Karpas-422 (cell line): ENCODE measurements at regions not wholly inside any gene's neighbourhood (a gene's known extent, or its start where the extent isn't known, plus 50 kb on each side); places are given as distances from the start of the nearest gene placed in this dataset.
"Not testable (repeated sequence)": the region's sequence is repeated elsewhere in the genome, so short reads cannot be mapped to it uniquely, and the experiment has no call there.

Source experiments
- DNase-seq: peaks from one replicate; pipeline ENCODE4 v3.0.0-alpha.2; 2015
- H2AFZ ChIP-seq: fragments of 200-600 bp; sonication (generic); 2 replicates; pipeline ENCODE4 v1.6.1; 2014; ENCODE audit warnings: antibody characterized with exemption, low read length, mixed read lengths
- H3K27ac ChIP-seq: fragments of 200-600 bp; sonication (generic); 2 replicates; pipeline ENCODE4 v1.5.1; 2014; ENCODE audit warnings: mild to moderate bottlenecking, low read length, moderate library complexity
- H3K27me3 ChIP-seq: fragments of 200-600 bp; sonication (generic); 2 replicates; pipeline ENCODE4 v1.6.1; 2014; ENCODE audit warnings: low read length, mixed read lengths
- H3K36me3 ChIP-seq: fragments of 200-600 bp; sonication (generic); 2 replicates; pipeline ENCODE4 v1.6.1; 2014; ENCODE audit warnings: low read length, mixed read lengths; ENCODE audit not compliant: insufficient read depth
- H3K4me1 ChIP-seq: fragments of 200-600 bp; sonication (generic); 2 replicates; pipeline ENCODE4 v1.6.1; 2014; ENCODE audit warnings: mild to moderate bottlenecking, low read length, mixed read lengths
- H3K4me2 ChIP-seq: fragments of 200-600 bp; sonication (generic); 2 replicates; pipeline ENCODE4 v1.6.1; 2014; ENCODE audit warnings: low read length, low read depth, mild to moderate bottlenecking; ENCODE audit not compliant: poor library complexity, severe bottlenecking
- H3K4me3 ChIP-seq: fragments of 200-600 bp; sonication (generic); 2 replicates; pipeline ENCODE4 v1.5.1; 2014; ENCODE audit warnings: mild to moderate bottlenecking, antibody characterized with exemption, low read length, mixed read lengths
- H3K79me2 ChIP-seq: fragments of 200-600 bp; sonication (generic); 2 replicates; pipeline ENCODE4 v1.6.1; 2014; ENCODE audit warnings: mild to moderate bottlenecking, low read length, mixed read lengths
- H3K9ac ChIP-seq: fragments of 200-600 bp; sonication (generic); 2 replicates; pipeline ENCODE4 v1.6.0; 2014; ENCODE audit warnings: low read length
- H3K9me2 ChIP-seq: fragments of 200-600 bp; sonication (generic), shearing (Covaris generic); replicated peaks from 2 replicates; pipeline ENCODE4 v1.6.0; 2014; ENCODE audit warnings: mild to moderate bottlenecking, low read length, moderate library complexity; ENCODE audit not compliant: insufficient read depth
- H3K9me3 ChIP-seq: fragments of 300-700, 200-600 bp; sonication (generic); 2 replicates; pipeline ENCODE4 v1.6.1; 2014; ENCODE audit warnings: low read length, mixed read lengths
- H4K20me1 ChIP-seq: fragments of 200-600 bp; sonication (generic); 2 replicates; pipeline ENCODE4 v1.6.1; 2014; ENCODE audit warnings: mild to moderate bottlenecking, antibody characterized with exemption, low read length, low read depth; ENCODE audit not compliant: insufficient read depth

GRCh38 chr14:37746140-37746832 lies 150.9 kb downstream of the TTC6 start:
- Histone ChIP-seq H3K4me1 (peaks cover 4% of the 10 kb centered on the region; the same call in 1 of the 2 replicates), H3K27ac (no peak overlapping the region), H4K20me1 (no peaks in the 10 kb centered on the region), H3K9me3 (no peaks in the 10 kb centered on the region), H3K4me3 (no peak overlapping the region), H3K27me3 (no peaks in the 10 kb centered on the region), H3K4me2 (no peak overlapping the region), H3K36me3 (no peaks in the 10 kb centered on the region), H3K79me2 (no peaks in the 10 kb centered on the region), H3K9me2 (no peaks in the 10 kb centered on the region), H3K9ac (no peak overlapping the region), H2AFZ (no peak overlapping the region)
- DNase-seq = no peak

- Histone ChIP-seq H2AFZ (no peak overlapping the region), H3K9me2 (no peaks in the 10 kb centered on the region), H3K9me3 (no peaks in the 10 kb centered on the region), H3K27me3 (no peaks in the 10 kb centered on the region), H3K4me3 (no peak overlapping the region), H3K4me1 (no peaks in the 10 kb centered on the region), H3K4me2 (no peak overlapping the region), H3K27ac (no peak overlapping the region), H3K79me2 (no peaks in the 10 kb centered on the region), H3K36me3 (no peaks in the 10 kb centered on the region), H4K20me1 (no peaks in the 10 kb centered on the region), H3K9ac (no peak overlapping the region)
- DNase-seq = no peak
Measured at GRCh38 chr14:37753459-37753858, 158.0 kb downstream of the TTC6 start.

- not testable (repeated sequence) for H3K27ac ChIP-seq, H4K20me1 ChIP-seq, H3K4me2 ChIP-seq, DNase-seq, H3K4me3 ChIP-seq, H2AFZ ChIP-seq, H3K27me3 ChIP-seq, H3K9ac ChIP-seq, H3K79me2 ChIP-seq, H3K4me1 ChIP-seq, H3K36me3 ChIP-seq, H3K9me2 ChIP-seq, H3K9me3 ChIP-seq
Measured at GRCh38 chr14:37760275-37760674, 164.8 kb downstream of the TTC6 start.

- H2AFZ ChIP-seq = no peak overlapping the region
- no peak overlapping the region for H3K4me3 ChIP-seq
- no peak overlapping the region for H3K4me2 ChIP-seq
- H3K9me2 ChIP-seq = no peaks in the 10 kb centered on the region
- H3K36me3 ChIP-seq = no peaks in the 10 kb centered on the region
- H4K20me1 ChIP-seq = no peaks in the 10 kb centered on the region
- H3K4me1 ChIP-seq = no peaks in the 10 kb centered on the region
- DNase-seq = no peak
- H3K27me3 ChIP-seq = peaks cover 8% of the 10 kb centered on the region; the same call in 1 of the 2 replicates
- no peak overlapping the region for H3K9ac ChIP-seq
- peaks cover 8% of the 10 kb centered on the region for H3K9me3 ChIP-seq
- no peak overlapping the region for H3K27ac ChIP-seq
- no peaks in the 10 kb centered on the region for H3K79me2 ChIP-seq
Measured at GRCh38 chr14:37763266-37763665, 167.8 kb downstream of the TTC6 start.

- H3K9ac ChIP-seq, H3K9me3 ChIP-seq, H3K4me2 ChIP-seq, H4K20me1 ChIP-seq, H3K36me3 ChIP-seq, H3K79me2 ChIP-seq, H3K4me3 ChIP-seq, H3K27me3 ChIP-seq, H2AFZ ChIP-seq, DNase-seq, H3K27ac ChIP-seq, H3K4me1 ChIP-seq, H3K9me2 ChIP-seq: not testable (repeated sequence)
Measured at GRCh38 chr14:37772283-37772682, 176.9 kb downstream of the TTC6 start.

GRCh38 chr14:37776791-37777499 lies 181.5 kb downstream of the TTC6 start:
- no peak overlapping the region for H2AFZ ChIP-seq
- H3K9me2 ChIP-seq = no peaks in the 10 kb centered on the region
- no peak overlapping the region for H3K4me3 ChIP-seq
- no peaks in the 10 kb centered on the region for H3K9me3 ChIP-seq
- peak; percentile 31 for DNase-seq
- H3K36me3 ChIP-seq = no peaks in the 10 kb centered on the region
- H3K4me1 ChIP-seq = no peaks in the 10 kb centered on the region
- no peak overlapping the region for H3K4me2 ChIP-seq
- H4K20me1 ChIP-seq = no peaks in the 10 kb centered on the region
- no peaks in the 10 kb centered on the region for H3K79me2 ChIP-seq
- H3K27me3 ChIP-seq = 0 out of 2 replicates have a peak, but pooled peaks cover 3% of the 10 kb centered on the region
- no peak overlapping the region for H3K27ac ChIP-seq
- no peak overlapping the region for H3K9ac ChIP-seq

GRCh38 chr14:37778135-37778943 lies 182.9 kb downstream of the TTC6 start:
- Histone ChIP-seq H3K4me1 (no peaks in the 10 kb centered on the region), H3K27me3 (0 out of 2 replicates have a peak, but pooled peaks cover 3% of the 10 kb centered on the region), H2AFZ (no peak overlapping the region), H3K4me3 (no peak overlapping the region), H3K79me2 (no peaks in the 10 kb centered on the region), H3K9ac (no peak overlapping the region), H3K4me2 (no peak overlapping the region), H4K20me1 (no peaks in the 10 kb centered on the region), H3K36me3 (no peaks in the 10 kb centered on the region), H3K9me3 (no peaks in the 10 kb centered on the region), H3K9me2 (no peaks in the 10 kb centered on the region), H3K27ac (no peak overlapping the region)
- peak; percentile 30 for DNase-seq

GRCh38 chr14:37779480-37779879 lies 184.1 kb downstream of the TTC6 start:
- Histone ChIP-seq H3K27me3 (0 out of 2 replicates have a peak, but pooled peaks cover 3% of the 10 kb centered on the region), H3K36me3 (no peaks in the 10 kb centered on the region), H3K9me2 (no peaks in the 10 kb centered on the region), H3K4me1 (no peaks in the 10 kb centered on the region), H3K27ac (no peak overlapping the region), H2AFZ (no peak overlapping the region), H3K79me2 (no peaks in the 10 kb centered on the region), H3K4me3 (no peak overlapping the region), H3K9me3 (no peaks in the 10 kb centered on the region), H4K20me1 (no peaks in the 10 kb centered on the region), H3K9ac (no peak overlapping the region), H3K4me2 (no peak overlapping the region)
- no peak for DNase-seq
